ENCODE measurements at regions not wholly inside any gene's neighbourhood (a gene's known extent, or its start where the extent isn't known, plus 50 kb on each side); places are given as distances from the start of the nearest gene placed in this dataset.

- intact Hi-C loops (cut with DNase I), result no loop called here
- no peaks in the 10 kb centered on the region for H3K36me3 ChIP-seq
- no peak overlapping the region for H3K4me3 ChIP-seq
- H3K27me3 ChIP-seq, result no peaks in the 10 kb centered on the region
- H3K27ac ChIP-seq, result no peak overlapping the region
- no peak for TF ChIP-seq EP300 (IDR thresholded peaks at IDR 0.05)
- no peak for TF ChIP-seq CTCF (IDR thresholded peaks at IDR 0.05)
- TF ChIP-seq POLR2A (IDR thresholded peaks at IDR 0.05), result no peak
- no peak for TF ChIP-seq POLR2AphosphoS5 (IDR thresholded peaks at IDR 0.05)
- DNase-seq, result no peak
- no peaks in the 10 kb centered on the region for H3K9me3 ChIP-seq
- H3K4me1 ChIP-seq, result no peaks in the 10 kb centered on the region
Observed at GRCh38 chr18:45202061-45202460, 413.2 kb upstream of the SLC14A2 start.

- intact Hi-C loops (cut with DNase I), result no loop called here
- Histone ChIP-seq H3K27me3 (no peaks in the 10 kb centered on the region), H3K4me1 (no peaks in the 10 kb centered on the region), H3K4me3 (no peak overlapping the region), H3K27ac (no peak overlapping the region), H3K9me3 (no peaks in the 10 kb centered on the region), H3K36me3 (no peaks in the 10 kb centered on the region)
- WGBS, 2 donors, result 91 to 92% methylated on average over 2 of the region's 2 CpGs
- DNase-seq, result no peak
- TF ChIP-seq CTCF (IDR thresholded peaks at IDR 0.05), result no peak
- no peak for TF ChIP-seq EP300 (IDR thresholded peaks at IDR 0.05)
- TF ChIP-seq POLR2AphosphoS5 (IDR thresholded peaks at IDR 0.05), result no peak
- no peak for TF ChIP-seq POLR2A (IDR thresholded peaks at IDR 0.05)
Observed at GRCh38 chr18:45203677-45204076, 411.6 kb upstream of the SLC14A2 start.

GRCh38 chr18:45207328-45207727 lies 407.9 kb upstream of the SLC14A2 start:
- intact Hi-C loops (cut with DNase I), result no loop called here
- Histone ChIP-seq H3K9me3 (no peaks in the 10 kb centered on the region), H3K27me3 (no peaks in the 10 kb centered on the region), H3K27ac (no peak overlapping the region), H3K36me3 (no peaks in the 10 kb centered on the region), H3K4me1 (peaks cover 0 to 4% (median under 1%) of the 10 kb centered on the region in 4 donors), H3K4me3 (no peak overlapping the region)
- 86 to 90% methylated on average over 2 of the region's 2 CpGs for WGBS, 2 donors
- TF ChIP-seq EP300 (IDR thresholded peaks at IDR 0.05), result no peak
- TF ChIP-seq POLR2A (IDR thresholded peaks at IDR 0.05), result no peak
- TF ChIP-seq CTCF (IDR thresholded peaks at IDR 0.05), result no peak
- no peak for TF ChIP-seq POLR2AphosphoS5 (IDR thresholded peaks at IDR 0.05)
- DNase-seq, result no peak

- Histone ChIP-seq H3K9me3 (no peaks in the 10 kb centered on the region), H3K27ac (no peak overlapping the region), H3K27me3 (no peaks in the 10 kb centered on the region), H3K4me3 (no peak overlapping the region), H3K36me3 (no peaks in the 10 kb centered on the region), H3K4me1 (peaks cover 0 to 6% (median 2%) of the 10 kb centered on the region in 4 donors)
- TF ChIP-seq CTCF (IDR thresholded peaks at IDR 0.05), result no peak
- TF ChIP-seq POLR2AphosphoS5 (IDR thresholded peaks at IDR 0.05), result no peak
- no peak for TF ChIP-seq EP300 (IDR thresholded peaks at IDR 0.05)
- no peak for TF ChIP-seq POLR2A (IDR thresholded peaks at IDR 0.05)
- WGBS, 2 donors, result 90 to 92% methylated on average over 7 of the region's 7 CpGs
- no peak for DNase-seq
- intact Hi-C loops (cut with DNase I), result no loop called here
Observed at GRCh38 chr18:45208164-45208563, 407.1 kb upstream of the SLC14A2 start.
